ENCODE measurements at regions not wholly inside any gene's neighbourhood (a gene's known extent, or its start where the extent isn't known, plus 50 kb on each side); places are given as distances from the start of the nearest gene placed in this dataset.

DNA sequence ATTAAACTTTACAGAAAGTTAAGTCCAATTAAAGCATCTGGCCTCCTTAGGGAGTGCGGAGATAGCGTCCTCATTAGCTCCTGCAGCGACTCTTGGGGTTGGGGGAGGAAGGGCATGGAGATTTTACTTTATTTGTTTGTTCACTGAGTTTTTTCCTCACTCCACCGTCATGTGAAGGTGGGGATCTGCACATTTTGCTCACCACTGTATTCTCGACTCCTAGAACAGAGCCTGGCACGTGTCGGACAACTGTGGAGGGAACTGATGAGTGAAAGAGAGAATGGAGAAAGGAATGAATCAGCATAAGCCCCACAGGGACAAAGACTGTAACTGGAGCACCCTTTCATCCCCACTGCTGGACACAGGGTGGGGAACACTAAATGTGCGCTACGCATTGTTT is 205.1 kb upstream of the TSHZ3 start:
- DNase-seq (ENCODE audit: low read depth in 1 of 2, low spot score in 1 of 2), result no peak

- no peak for DNase-seq (ENCODE audit: low read depth in 1 of 2, low spot score in 1 of 2)
Observed at GRCh38 chr19:31555634-31556215, 206.5 kb upstream of the TSHZ3 start.

DNA sequence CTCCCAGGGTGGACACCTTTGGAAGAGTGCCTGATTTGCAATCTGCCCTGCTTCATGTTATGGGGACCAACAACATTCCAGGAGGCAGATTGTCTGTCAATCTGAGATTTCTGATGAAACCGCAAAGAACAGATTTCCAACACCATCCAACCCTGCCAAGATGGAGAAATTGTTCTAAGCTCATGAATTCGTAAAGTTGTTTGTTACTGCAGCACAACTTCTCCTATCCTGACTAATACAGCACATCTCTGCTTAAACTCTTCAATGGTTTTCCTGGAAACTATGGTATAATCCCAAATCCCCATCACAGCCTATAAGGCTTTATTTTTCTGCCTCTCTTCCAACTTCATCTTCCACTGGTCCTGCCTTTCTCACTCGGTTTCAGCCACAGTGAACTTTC is 210.3 kb upstream of the TSHZ3 start:
- DNase-seq (ENCODE audit: low read depth in 1 of 2, low spot score in 1 of 2), result no peak

DNA sequence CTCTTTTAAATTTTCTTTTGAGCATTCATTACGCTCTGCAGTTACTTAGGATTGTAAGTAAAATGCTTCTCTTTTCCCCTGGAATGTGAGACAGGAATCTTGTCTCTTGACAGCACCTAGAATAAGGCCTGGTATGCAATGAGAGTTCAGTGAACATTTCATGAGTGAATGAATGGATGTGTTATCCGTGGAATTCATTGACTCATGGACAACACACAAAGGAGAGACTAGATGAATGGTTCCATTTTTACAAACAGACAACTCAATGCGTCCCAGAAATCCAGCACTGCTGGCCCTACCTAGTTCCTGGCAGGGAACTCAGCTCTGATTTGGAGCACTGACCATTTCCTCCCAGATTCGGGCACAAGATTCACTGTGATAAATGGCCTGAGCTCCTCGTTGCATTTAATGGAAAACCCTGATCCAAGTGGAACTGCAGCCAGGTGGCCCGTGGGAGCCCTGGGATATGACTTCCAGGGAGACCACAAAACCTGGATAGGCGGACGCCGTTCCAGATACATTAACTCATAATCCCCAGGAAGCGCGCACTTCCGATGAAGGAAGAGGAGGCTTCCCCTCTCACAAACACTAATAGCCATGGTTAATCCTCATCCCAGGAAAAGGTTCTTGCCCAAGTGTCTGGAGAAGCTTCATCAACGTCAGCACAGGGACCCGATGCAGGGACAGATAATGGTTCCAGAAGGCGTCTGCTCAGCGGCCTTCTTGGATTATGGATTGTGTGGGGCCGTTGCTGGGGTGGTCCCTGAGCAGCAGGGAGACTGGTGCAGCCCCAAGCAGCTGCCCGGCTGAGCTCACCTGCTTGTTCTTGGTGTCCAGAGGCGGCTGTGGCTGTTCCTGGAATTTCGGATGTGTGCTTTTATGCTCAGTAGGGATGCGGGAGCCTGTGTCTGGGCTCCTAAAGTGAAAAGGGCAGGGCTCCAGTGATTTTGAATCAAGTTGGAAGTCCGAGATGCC is 211.1 kb upstream of the TSHZ3 start:
- DNase-seq (ENCODE audit: low read depth in 1 of 2, low spot score in 1 of 2), result no peak

GRCh38 chr19:31562966-31563612 is 213.9 kb upstream of the TSHZ3 start:
- DNase-seq (ENCODE audit: low read depth in 1 of 2, low spot score in 1 of 2), result no peak

DNA sequence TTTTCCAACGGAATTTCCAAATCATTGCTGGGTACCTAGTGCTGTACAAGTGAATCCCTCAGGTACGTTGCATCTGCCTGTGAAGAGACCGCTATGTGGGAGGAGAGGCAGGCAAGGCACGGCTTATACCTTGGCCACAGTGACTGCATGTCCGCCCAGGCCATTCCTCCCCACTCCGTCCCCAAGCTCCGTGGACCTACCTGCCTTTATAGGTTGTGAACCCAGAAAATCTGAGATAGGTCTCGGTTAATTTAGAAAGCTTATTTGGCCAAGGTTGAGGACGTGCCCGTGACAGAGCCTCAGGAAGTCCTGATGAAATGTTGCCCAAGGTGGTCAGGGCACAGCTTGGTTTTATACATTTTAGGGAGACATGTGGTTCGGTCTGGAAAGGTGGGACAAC is 218.5 kb upstream of the TSHZ3 start:
- no peak for DNase-seq (ENCODE audit: low read depth in 1 of 2, low spot score in 1 of 2)

GRCh38 chr19:31568724-31569123 is 219.5 kb upstream of the TSHZ3 start:
- no peak for DNase-seq (ENCODE audit: low read depth in 1 of 2, low spot score in 1 of 2)

DNA sequence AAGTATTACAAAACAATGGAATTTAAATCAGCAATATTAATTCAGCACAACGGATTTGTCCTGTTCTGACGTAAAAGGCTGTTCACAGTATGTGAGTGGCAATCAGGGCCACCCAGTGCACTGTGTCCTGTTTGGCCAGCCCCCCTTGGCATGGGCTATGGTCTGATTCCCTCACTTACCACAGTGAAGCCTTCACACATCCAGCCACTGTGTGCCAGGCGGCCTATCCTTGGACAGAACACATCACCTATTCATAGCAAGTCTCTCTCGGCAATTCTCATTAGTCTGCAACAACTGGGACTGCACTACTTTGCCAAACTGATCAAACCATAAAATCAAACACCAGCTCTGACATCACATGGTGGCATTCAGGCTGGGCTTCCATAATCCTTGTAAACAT is 221.5 kb upstream of the TSHZ3 start:
- DNase-seq (ENCODE audit: low read depth in 1 of 2, low spot score in 1 of 2), result no peak

DNA sequence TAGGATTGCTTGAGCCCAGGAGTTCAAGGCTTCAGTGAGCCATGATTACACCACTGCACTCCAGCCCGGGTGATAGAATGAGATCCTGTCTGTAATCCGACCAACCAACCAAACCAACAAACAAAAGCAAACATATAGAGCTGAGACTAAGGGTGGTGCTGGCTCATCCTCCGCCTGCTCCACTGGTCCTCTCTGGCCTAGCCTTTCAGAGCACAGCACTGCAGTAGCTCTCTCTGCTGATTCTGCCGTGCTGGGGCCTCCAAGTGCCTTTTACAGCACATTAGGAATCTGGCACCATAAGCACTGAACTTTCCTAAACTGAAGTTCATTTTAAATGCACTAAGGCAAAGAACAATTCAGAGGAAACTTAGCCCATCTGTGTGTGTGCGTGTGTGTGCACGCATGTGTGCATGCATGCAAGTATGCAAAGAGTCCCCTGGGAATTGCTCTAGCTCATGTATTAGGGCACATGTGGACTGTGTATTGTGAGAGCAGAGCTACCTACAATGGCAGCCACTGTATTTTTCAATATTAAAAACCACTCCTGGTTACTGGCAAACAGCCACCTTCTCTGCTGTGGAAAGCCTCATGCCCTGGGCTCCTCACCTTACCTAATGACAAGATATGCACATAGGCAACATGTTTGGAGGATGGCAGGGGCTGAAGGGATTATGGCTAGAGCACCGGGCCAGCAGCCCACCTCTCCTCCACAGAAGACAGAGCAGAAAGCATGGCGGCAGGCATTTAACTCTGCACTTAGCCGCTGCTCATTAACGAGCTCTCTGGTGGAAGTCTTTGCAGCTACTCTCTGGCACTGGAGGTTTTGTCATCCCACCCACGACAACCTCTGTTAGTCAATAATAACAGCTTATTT is 223.1 kb upstream of the TSHZ3 start:
- no peak for DNase-seq (ENCODE audit: low read depth in 1 of 2, low spot score in 1 of 2)

DNA sequence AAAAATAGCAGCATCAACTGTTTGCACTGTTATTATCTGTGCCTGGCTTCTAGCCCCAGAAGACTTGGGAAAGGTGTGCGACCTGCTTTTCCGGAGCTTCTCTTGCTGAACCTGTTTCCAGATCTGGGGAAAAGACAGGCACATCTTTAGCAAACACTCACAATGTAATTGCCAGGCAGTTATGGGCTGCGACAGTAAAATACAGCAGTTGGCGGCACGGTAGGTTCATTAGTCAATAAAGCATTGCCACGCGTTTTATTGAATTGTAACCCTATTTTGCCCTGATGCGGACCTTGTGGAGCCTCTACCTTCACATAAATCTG is 223.7 kb upstream of the TSHZ3 start:
- no peak for DNase-seq (ENCODE audit: low read depth in 1 of 2, low spot score in 1 of 2)

GRCh38 chr19:31574251-31574973 is 225.2 kb upstream of the TSHZ3 start:
- DNase-seq (ENCODE audit: low read depth in 1 of 2, low spot score in 1 of 2), result no peak

DNA sequence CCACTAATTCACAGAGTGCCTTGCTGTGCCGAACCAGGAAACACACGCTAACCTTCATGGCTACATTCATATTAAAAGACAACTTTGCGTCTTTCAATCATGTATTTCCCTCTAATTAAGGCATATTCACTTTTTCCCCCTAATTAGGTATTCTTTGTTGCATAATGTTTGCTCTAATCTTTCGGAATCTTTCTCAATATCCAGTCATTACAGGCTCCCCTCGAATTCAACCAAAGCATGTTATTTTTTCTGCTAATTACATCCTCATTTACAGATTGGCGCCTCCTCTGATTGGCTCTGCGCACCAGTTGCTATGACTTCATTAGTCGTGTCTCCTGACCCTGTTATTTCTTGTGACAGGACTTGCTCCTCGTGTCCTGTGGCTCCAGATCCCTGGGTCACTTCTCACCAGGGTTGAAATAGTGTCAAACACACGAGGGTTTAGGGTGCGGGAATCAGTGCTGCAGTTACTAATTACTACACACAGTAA is 226.7 kb upstream of the TSHZ3 start:
- no peak for DNase-seq (ENCODE audit: low read depth in 1 of 2, low spot score in 1 of 2)

- DNase-seq (ENCODE audit: low read depth in 1 of 2, low spot score in 1 of 2), result no peak
Observed at GRCh38 chr19:31578326-31578725, 229.1 kb upstream of the TSHZ3 start.

DNA sequence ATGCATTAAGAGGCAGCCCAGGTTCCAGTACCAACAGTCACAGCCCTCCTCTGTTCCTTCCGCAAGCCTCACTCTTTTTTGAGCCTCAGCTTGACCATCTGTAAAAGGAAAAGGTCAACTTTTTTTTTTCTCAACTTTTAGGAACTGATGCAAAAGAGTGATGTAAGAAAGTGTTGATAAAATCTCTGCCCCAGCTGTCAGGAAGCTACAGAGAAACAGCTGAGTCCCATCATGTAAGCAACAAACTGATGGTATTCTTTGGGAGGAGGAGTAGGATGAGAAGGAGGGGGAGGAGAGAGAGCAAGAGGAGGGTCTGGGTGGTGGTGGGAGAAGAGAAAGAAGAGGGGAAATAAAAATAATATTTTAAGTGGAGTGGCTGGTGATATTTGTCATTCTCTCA is 233.9 kb upstream of the TSHZ3 start:
- DNase-seq (ENCODE audit: low read depth in 1 of 2, low spot score in 1 of 2), result no peak

GRCh38 chr19:31586282-31586681 is 237.0 kb upstream of the TSHZ3 start:
- DNase-seq (ENCODE audit: low read depth in 1 of 2, low spot score in 1 of 2), result no peak

DNA sequence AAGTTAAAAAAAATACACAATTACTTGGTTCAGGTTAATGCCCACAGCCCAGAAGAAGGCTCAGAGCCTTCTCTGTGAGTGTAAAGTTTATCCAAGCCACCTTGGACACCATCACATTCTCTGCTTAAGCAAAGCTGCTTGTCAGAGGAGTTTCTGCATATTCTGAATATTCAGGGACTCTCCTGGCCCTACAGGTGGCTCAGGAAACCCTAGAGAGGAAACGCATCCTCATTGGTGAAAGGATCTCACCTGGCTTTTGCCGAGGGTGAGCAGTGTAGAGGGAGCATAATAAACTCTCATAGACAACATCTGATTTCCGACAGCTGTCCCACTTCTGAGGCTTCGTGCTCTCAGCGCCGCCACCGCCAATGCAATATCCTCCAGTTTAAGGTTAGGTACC is 239.9 kb upstream of the TSHZ3 start:
- no peak for DNase-seq (ENCODE audit: low read depth in 1 of 2, low spot score in 1 of 2)

DNA sequence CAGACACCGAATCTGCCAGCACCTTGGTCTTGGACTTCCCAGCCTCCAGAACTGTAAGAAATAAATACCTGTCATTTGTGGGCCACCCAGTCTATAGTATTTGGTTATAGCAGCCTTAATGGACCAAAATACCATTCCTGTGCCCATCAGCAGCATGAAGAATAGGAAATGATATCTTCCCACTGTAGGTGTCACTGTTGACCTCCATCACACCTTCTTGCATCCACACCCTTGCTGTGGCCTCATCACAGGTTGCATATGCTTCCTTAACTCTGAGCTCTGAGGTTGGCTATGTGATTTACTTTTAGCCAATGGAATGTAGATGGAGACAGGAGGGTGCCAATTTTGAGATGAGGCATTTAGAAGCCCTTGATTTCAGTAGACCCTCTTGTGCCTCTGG is 242.0 kb upstream of the TSHZ3 start:
- no peak for DNase-seq (ENCODE audit: low read depth in 1 of 2, low spot score in 1 of 2)

DNA sequence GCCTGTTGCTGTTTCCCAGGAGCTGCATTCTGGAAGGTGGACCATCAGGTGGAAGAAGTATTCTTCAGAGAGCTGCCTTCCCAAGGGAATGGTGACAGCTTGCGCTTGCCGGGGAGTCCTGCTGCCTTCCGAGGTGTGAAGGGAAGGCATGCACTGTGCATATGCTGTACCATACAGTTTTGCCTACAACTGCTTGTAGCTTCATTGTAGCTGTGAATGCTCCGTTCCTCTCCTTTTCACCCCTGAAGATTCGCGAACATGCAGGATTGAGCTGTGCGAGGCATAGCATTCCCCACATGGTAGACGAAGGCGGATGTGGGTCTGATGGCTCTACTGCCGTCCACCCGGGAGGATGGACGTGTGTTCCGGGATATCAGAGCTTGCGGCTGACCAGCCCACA is 243.2 kb upstream of the TSHZ3 start:
- DNase-seq (ENCODE audit: low read depth in 1 of 2, low spot score in 1 of 2), result no peak

- DNase-seq (ENCODE audit: low read depth in 1 of 2, low spot score in 1 of 2), result no peak
Observed at GRCh38 chr19:31594701-31595100, 245.5 kb upstream of the TSHZ3 start.

- DNase-seq (ENCODE audit: low read depth in 1 of 2, low spot score in 1 of 2), result no peak
Observed at GRCh38 chr19:31595521-31595920, 246.3 kb upstream of the TSHZ3 start.

- DNase-seq (ENCODE audit: low read depth in 1 of 2, low spot score in 1 of 2), result no peak
Observed at GRCh38 chr19:31596751-31597150, 247.5 kb upstream of the TSHZ3 start.

Data from stimulated activated CD4-positive, alpha-beta T cell treated with anti-CD3 and anti-CD28 coated beads, Interleukin-15, amount 100 ng/mL, for 1 hour (primary cell).